ENCODE measurements at regions not wholly inside any gene's neighbourhood (a gene's known extent, or its start where the extent isn't known, plus 50 kb on each side); places are given as distances from the start of the nearest gene placed in this dataset.
A peak's percentile ranks its signal among the peaks of the same experiment; 100 is the strongest.

DNA sequence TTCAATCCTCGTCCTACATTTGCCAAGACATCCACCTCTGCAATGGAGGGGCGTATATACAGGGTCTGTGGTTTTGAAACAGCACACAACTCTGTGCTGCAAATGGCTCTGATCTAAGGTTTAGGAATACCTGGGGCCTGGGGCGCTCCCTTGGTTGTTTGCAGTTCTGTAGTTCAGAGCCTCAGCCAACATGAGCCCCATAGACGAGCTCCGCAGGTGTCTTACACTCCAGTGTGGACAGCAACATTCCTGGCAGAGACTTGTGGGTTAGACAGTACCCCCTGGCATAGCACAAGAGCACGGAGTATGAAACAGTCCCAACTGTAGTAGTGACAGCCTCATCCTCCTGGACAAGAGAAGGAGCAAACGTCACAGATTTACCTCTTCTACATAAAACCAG lies 120.3 kb upstream of the BARHL2 start:
- Histone ChIP-seq H3K9ac (ENCODE audit: low read length) (no peak overlapping the region), H3K27ac (ENCODE audit: low read depth, low read length) (no peak overlapping the region), H3K79me1 (ENCODE audit: low read length) (no peaks in the 10 kb centered on the region), H3K79me2 (ENCODE audit: control insufficient read depth, insufficient read depth, low read length, poor library complexity) (no peaks in the 10 kb centered on the region), H4K8ac (ENCODE audit: low read depth, low read length) (no peak overlapping the region), H3K9me3 (ENCODE audit: insufficient read depth, low read depth, low read length) (peaks cover 9% of the 10 kb centered on the region), H2AFZ (ENCODE audit: insufficient read depth, low read length, poor library complexity) (no peak overlapping the region), H3K36me3 (ENCODE audit: control insufficient read depth in 1 of 2, insufficient read depth in 2 of 2, low read length in 2 of 2) (no peaks in the 10 kb centered on the region), H3K4me2 (ENCODE audit: low read length) (no peak overlapping the region), H3K23ac (ENCODE audit: low read length) (peak overlapping the region; percentile 66), H2BK120ac (ENCODE audit: insufficient read depth, low read length, poor library complexity) (no peak overlapping the region), H4K12ac (ENCODE audit: low read depth, low read length) (no peak overlapping the region), H3K27me3 (ENCODE audit: insufficient read depth, low read length) (peaks cover 71% of the 10 kb centered on the region), H3K4me1 (ENCODE audit: control insufficient read depth in 1 of 2, insufficient read depth in 2 of 2, low read length in 2 of 2) (peaks cover 10% of the 10 kb centered on the region in 2 experiments), H4K91ac (ENCODE audit: low read depth, low read length) (no peak overlapping the region), H3K4ac (ENCODE audit: low read depth, low read length) (no peak overlapping the region), H3K14ac (ENCODE audit: low read length) (no peak overlapping the region), H2BK5ac (ENCODE audit: low read depth, low read length, poor library complexity) (no peak overlapping the region), H3K4me3 (ENCODE audit: low read depth, low read length) (no peak overlapping the region), H2AK5ac (ENCODE audit: low read length) (no peak overlapping the region), H2BK12ac (ENCODE audit: low read length) (no peak overlapping the region), H3K18ac (ENCODE audit: low read length) (no peak overlapping the region)
- DNase-seq = no peak
- no CpG with 5 or more reads among the region's 7 CpGs for WGBS (ENCODE audit: extremely low coverage, insufficient coverage, insufficient read length)

DNA sequence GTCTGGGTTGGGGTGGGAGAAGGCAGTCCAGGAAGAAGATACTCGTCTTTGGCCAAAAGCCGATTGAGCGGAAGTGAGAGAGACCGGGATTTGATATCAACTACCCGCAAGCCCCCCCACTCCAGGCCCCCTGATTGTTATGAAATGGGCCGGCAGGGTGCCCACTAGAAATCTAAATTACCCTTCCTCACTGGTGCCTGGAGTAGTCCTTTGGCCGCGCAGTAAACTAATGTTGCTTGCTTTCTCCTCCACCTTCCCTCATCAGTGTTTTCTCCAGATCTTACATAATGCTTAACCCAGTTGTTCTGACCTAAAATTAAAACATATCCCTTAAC lies 119.2 kb upstream of the BARHL2 start:
- Histone ChIP-seq H2BK12ac (ENCODE audit: low read length) (no peak overlapping the region), H3K23ac (ENCODE audit: low read length) (no peak overlapping the region), H3K36me3 (ENCODE audit: control insufficient read depth in 1 of 2, insufficient read depth in 2 of 2, low read length in 2 of 2) (no peaks in the 10 kb centered on the region)

DNA sequence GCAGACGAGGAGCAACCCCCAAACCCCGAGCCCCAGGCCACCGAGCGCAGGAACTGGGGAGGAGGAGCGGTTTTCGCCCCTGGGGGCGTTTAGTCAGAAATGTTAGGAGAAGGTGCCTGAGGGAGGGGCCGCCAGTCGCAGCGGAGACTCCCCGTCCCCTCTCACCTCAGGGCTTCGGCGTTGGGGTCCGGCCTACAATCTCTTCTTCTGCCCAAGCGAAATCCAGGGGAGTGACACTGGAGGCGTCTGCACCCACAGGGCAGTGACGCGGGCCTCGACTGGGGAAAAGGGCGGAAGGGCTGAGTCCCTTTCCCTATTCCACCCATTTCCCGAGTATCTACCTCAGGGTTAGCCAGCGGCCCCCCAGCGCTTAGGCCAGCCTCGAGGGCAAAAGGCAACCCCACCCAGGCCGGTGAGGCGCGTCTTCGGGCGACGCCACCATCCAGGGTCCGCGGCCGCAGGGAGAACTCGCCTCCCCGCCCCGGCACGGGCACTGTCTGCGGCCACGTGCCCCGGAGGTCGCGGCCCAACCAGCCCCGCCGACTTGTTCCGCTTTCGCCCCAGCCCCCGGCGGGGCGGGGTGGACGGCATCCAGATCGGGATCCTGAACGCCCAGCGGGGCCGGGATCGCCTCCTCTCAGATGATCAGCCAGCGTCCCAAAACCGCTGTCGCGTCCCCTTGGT lies 118.7 kb upstream of the BARHL2 start:
- WGBS (ENCODE audit: extremely low coverage, insufficient coverage, insufficient read length) = no CpG with 5 or more reads among the region's 59 CpGs
- no peaks in the 10 kb centered on the region for H3K36me3 ChIP-seq (ENCODE audit: control insufficient read depth in 1 of 2, insufficient read depth in 2 of 2, low read length in 2 of 2)
- H3K4me1 ChIP-seq (ENCODE audit: control insufficient read depth in 1 of 2, insufficient read depth in 2 of 2, low read length in 2 of 2) = peaks cover 7 to 10% of the 10 kb centered on the region in 2 experiments

More for the DNA sequence above, 119.2 kb upstream of the BARHL2 start:
- Histone ChIP-seq H3K27ac (ENCODE audit: low read depth, low read length) (no peak overlapping the region), H3K4me2 (ENCODE audit: low read length) (peak overlapping the region; percentile 49), H4K91ac (ENCODE audit: low read depth, low read length) (no peak overlapping the region), H2AFZ (ENCODE audit: insufficient read depth, low read length, poor library complexity) (no peak overlapping the region), H3K79me2 (ENCODE audit: control insufficient read depth, insufficient read depth, low read length, poor library complexity) (no peaks in the 10 kb centered on the region), H3K4me3 (ENCODE audit: low read depth, low read length) (no peak overlapping the region), H3K79me1 (ENCODE audit: low read length) (no peaks in the 10 kb centered on the region), H3K27me3 (ENCODE audit: insufficient read depth, low read length) (peaks cover 65% of the 10 kb centered on the region), H3K18ac (ENCODE audit: low read length) (no peak overlapping the region), H2AK5ac (ENCODE audit: low read length) (no peak overlapping the region), H3K14ac (ENCODE audit: low read length) (no peak overlapping the region), H2BK5ac (ENCODE audit: low read depth, low read length, poor library complexity) (no peak overlapping the region), H3K4me1 (ENCODE audit: control insufficient read depth in 1 of 2, insufficient read depth in 2 of 2, low read length in 2 of 2) (peaks cover 7 to 10% of the 10 kb centered on the region in 2 experiments), H3K9ac (ENCODE audit: low read length) (no peak overlapping the region), H2BK120ac (ENCODE audit: insufficient read depth, low read length, poor library complexity) (no peak overlapping the region), H3K4ac (ENCODE audit: low read depth, low read length) (no peak overlapping the region), H3K9me3 (ENCODE audit: insufficient read depth, low read depth, low read length) (peaks cover 8% of the 10 kb centered on the region), H4K8ac (ENCODE audit: low read depth, low read length) (no peak overlapping the region), H4K12ac (ENCODE audit: low read depth, low read length) (no peak overlapping the region)
- no peak for DNase-seq
- WGBS (ENCODE audit: extremely low coverage, insufficient coverage, insufficient read length) = no CpG with 5 or more reads among the region's 8 CpGs

DNA sequence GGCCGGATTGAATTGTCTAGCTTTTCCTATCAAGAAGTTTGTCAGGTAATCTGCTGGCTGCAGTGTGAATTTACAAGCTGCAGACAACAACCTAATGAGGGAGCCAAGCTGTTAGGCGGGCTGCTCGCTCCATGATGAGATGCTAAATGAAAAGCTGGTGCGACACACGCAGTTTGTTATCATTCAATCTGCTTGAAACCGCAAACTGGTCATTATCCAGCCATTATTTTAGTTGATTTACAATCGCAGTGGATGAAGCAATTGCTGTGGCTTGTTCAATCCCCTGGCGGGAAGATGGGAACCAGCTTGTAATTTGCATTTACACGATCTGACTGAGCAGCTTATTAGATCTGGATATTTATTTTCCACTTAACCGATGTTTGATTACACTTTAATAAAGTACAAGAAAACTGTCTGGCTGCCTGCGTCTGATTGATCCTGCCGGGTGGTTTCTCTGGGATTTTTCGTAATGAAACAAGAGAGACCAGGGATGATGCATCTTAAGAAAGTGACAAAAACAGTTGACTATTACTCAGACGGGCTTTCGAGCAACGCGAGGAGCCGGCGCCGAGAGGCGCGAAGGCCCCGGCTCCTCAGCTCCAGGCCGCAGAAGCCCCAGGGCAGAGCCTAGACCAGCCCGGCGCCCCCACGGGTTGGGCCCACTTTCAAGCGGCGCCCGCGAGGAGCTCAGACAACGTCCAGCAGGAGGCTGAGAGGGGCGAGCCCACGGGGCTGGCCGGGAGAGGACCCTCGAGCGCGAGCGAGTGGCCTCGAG lies 118.0 kb upstream of the BARHL2 start:
- Histone ChIP-seq H3K36me3 (ENCODE audit: control insufficient read depth in 1 of 2, insufficient read depth in 2 of 2, low read length in 2 of 2) (no peaks in the 10 kb centered on the region), H3K9ac (ENCODE audit: low read length) (no peak overlapping the region), H4K12ac (ENCODE audit: low read depth, low read length) (no peak overlapping the region), H3K27ac (ENCODE audit: low read depth, low read length) (no peak overlapping the region), H3K23ac (ENCODE audit: low read length) (no peak overlapping the region), H3K4me1 (ENCODE audit: control insufficient read depth in 1 of 2, insufficient read depth in 2 of 2, low read length in 2 of 2) (peaks cover 7 to 10% of the 10 kb centered on the region in 2 experiments), H2BK12ac (ENCODE audit: low read length) (no peak overlapping the region), H3K79me1 (ENCODE audit: low read length) (no peaks in the 10 kb centered on the region), H3K4me2 (ENCODE audit: low read length) (peak overlapping the region; percentile 12), H3K4me3 (ENCODE audit: low read depth, low read length) (no peak overlapping the region), H2AK5ac (ENCODE audit: low read length) (no peak overlapping the region), H2AFZ (ENCODE audit: insufficient read depth, low read length, poor library complexity) (no peak overlapping the region), H2BK120ac (ENCODE audit: insufficient read depth, low read length, poor library complexity) (no peak overlapping the region), H3K14ac (ENCODE audit: low read length) (no peak overlapping the region), H3K18ac (ENCODE audit: low read length) (no peak overlapping the region), H3K27me3 (ENCODE audit: insufficient read depth, low read length) (peaks cover 53% of the 10 kb centered on the region), H4K91ac (ENCODE audit: low read depth, low read length) (no peak overlapping the region), H3K9me3 (ENCODE audit: insufficient read depth, low read depth, low read length) (peaks cover 8% of the 10 kb centered on the region), H3K79me2 (ENCODE audit: control insufficient read depth, insufficient read depth, low read length, poor library complexity) (no peaks in the 10 kb centered on the region), H2BK5ac (ENCODE audit: low read depth, low read length, poor library complexity) (no peak overlapping the region), H3K4ac (ENCODE audit: low read depth, low read length) (no peak overlapping the region), H4K8ac (ENCODE audit: low read depth, low read length) (no peak overlapping the region)
- WGBS (ENCODE audit: extremely low coverage, insufficient coverage, insufficient read length) = no CpG with 5 or more reads among the region's 40 CpGs
- DNase-seq = peak in 1 of 2 donors; percentile 10

More for the DNA sequence above, 118.7 kb upstream of the BARHL2 start:
- H2BK12ac ChIP-seq (ENCODE audit: low read length) = no peak overlapping the region
- H3K23ac ChIP-seq (ENCODE audit: low read length) = no peak overlapping the region
- no peak overlapping the region for H2BK5ac ChIP-seq (ENCODE audit: low read depth, low read length, poor library complexity)
- H3K27ac ChIP-seq (ENCODE audit: low read depth, low read length) = no peak overlapping the region
- H2BK120ac ChIP-seq (ENCODE audit: insufficient read depth, low read length, poor library complexity) = no peak overlapping the region
- no peaks in the 10 kb centered on the region for H3K79me1 ChIP-seq (ENCODE audit: low read length)
- H4K91ac ChIP-seq (ENCODE audit: low read depth, low read length) = no peak overlapping the region
- H2AFZ ChIP-seq (ENCODE audit: insufficient read depth, low read length, poor library complexity) = no peak overlapping the region
- no peak overlapping the region for H4K12ac ChIP-seq (ENCODE audit: low read depth, low read length)
- no peak overlapping the region for H3K9ac ChIP-seq (ENCODE audit: low read length)
- peaks cover 8% of the 10 kb centered on the region for H3K9me3 ChIP-seq (ENCODE audit: insufficient read depth, low read depth, low read length)
- H3K4me3 ChIP-seq (ENCODE audit: low read depth, low read length) = no peak overlapping the region
- H3K4ac ChIP-seq (ENCODE audit: low read depth, low read length) = no peak overlapping the region
- H2AK5ac ChIP-seq (ENCODE audit: low read length) = no peak overlapping the region
- H3K27me3 ChIP-seq (ENCODE audit: insufficient read depth, low read length) = peaks cover 59% of the 10 kb centered on the region
- no peak overlapping the region for H3K14ac ChIP-seq (ENCODE audit: low read length)
- H4K8ac ChIP-seq (ENCODE audit: low read depth, low read length) = no peak overlapping the region
- no peaks in the 10 kb centered on the region for H3K79me2 ChIP-seq (ENCODE audit: control insufficient read depth, insufficient read depth, low read length, poor library complexity)
- H3K18ac ChIP-seq (ENCODE audit: low read length) = no peak overlapping the region
- DNase-seq = no peak
- H3K4me2 ChIP-seq (ENCODE audit: low read length) = peak overlapping the region; percentile 49

All from trophoblast cell (in vitro differentiated cells and primary cell).